ENCODE measurements at regions not wholly inside any gene's neighbourhood (a gene's known extent, or its start where the extent isn't known, plus 50 kb on each side); places are given as distances from the start of the nearest gene placed in this dataset.

GRCh38 chr11:95289378-95290101 lies 58.5 kb upstream of the SESN3 start:
- Histone ChIP-seq H3K36me3 (ENCODE audit: control insufficient read depth in 1 of 2, insufficient read depth in 2 of 2, low read length in 2 of 2) (no peaks in the 10 kb centered on the region), H3K9ac (ENCODE audit: low read length) (no peak overlapping the region), H3K4me1 (ENCODE audit: control insufficient read depth in 1 of 2, insufficient read depth in 2 of 2, low read length in 2 of 2) (no peaks in the 10 kb centered on the region), H3K9me2 (ENCODE audit: insufficient read depth) (no peaks in the 10 kb centered on the region), H2AFZ (ENCODE audit: low read depth, low read length, poor library complexity, severe bottlenecking) (no peak overlapping the region), H3K27me3 (ENCODE audit: insufficient read depth, low read length) (peaks cover 11% of the 10 kb centered on the region; the same call in 1 of the 2 replicates), H4K20me1 (ENCODE audit: insufficient read depth) (no peaks in the 10 kb centered on the region), H3K4me3 (replicated peaks in 1 of 2; ENCODE audit: low read depth in 1 of 2, low read length in 2 of 2) (no peak overlapping the region), H3K79me2 (ENCODE audit: insufficient read depth, low read length) (no peaks in the 10 kb centered on the region), H3K4me2 (ENCODE audit: low read length) (no peak overlapping the region), H3K27ac (ENCODE audit: low read depth, low read length) (no peak overlapping the region), H3K9me3 (ENCODE audit: control insufficient read depth in 1 of 2, insufficient read depth in 1 of 2, low read depth in 1 of 2, low read length in 2 of 2) (no peaks in the 10 kb centered on the region)
- DNase-seq (ENCODE audit: low read depth, low spot score) (peak; percentile 8), ATAC-seq (no peak)
- intact Hi-C loops (cut with micrococcal nuclease): no loop called here
- ChIA-PET POLR2A (no interaction called here), CTCF (no interaction called here), RAD21 (ENCODE audit: low non-redundant PET in 1 of 2, low total read pairs in 2 of 2, uncharacterized antibody in 2 of 2, unreplicated experiment in 2 of 2) (no interaction called here)
- no peak for TF ChIP-seq YY1 (IDR thresholded peaks at IDR 0.05; ENCODE audit: extremely low read depth, insufficient replicate concordance, low read depth, low read length)
- no TSS peak for BruUV-seq (replicated peaks)

GRCh38 chr11:95284057-95285052 lies 53.4 kb upstream of the SESN3 start:
- no TSS peak for BruUV-seq (replicated peaks)
- ATAC-seq: no peak
- H3K4me3 ChIP-seq (replicated peaks in 1 of 2; ENCODE audit: low read depth in 1 of 2, low read length in 2 of 2): no peak overlapping the region
- H3K9me3 ChIP-seq (ENCODE audit: control insufficient read depth in 1 of 2, insufficient read depth in 1 of 2, low read depth in 1 of 2, low read length in 2 of 2): no peaks in the 10 kb centered on the region
- no peaks in the 10 kb centered on the region for H3K9me2 ChIP-seq (ENCODE audit: insufficient read depth)
- no peak overlapping the region for H3K27ac ChIP-seq (ENCODE audit: low read depth, low read length)
- peaks cover 17% of the 10 kb centered on the region; the same call in 1 of the 2 replicates for H3K27me3 ChIP-seq (ENCODE audit: insufficient read depth, low read length)
- H4K20me1 ChIP-seq (ENCODE audit: insufficient read depth): no peaks in the 10 kb centered on the region
- H3K79me2 ChIP-seq (ENCODE audit: insufficient read depth, low read length): no peaks in the 10 kb centered on the region
- no peaks in the 10 kb centered on the region for H3K36me3 ChIP-seq (ENCODE audit: control insufficient read depth in 1 of 2, insufficient read depth in 2 of 2, low read length in 2 of 2)
- no peak overlapping the region for H3K9ac ChIP-seq (ENCODE audit: low read length)
- RAD21 ChIA-PET (ENCODE audit: low non-redundant PET in 1 of 2, low total read pairs in 2 of 2, uncharacterized antibody in 2 of 2, unreplicated experiment in 2 of 2): no interaction called here
- intact Hi-C loops (cut with micrococcal nuclease): no loop called here
- POLR2A ChIA-PET: no interaction called here
- CTCF ChIA-PET: no interaction called here
- no peak overlapping the region for H3K4me2 ChIP-seq (ENCODE audit: low read length)
- TF ChIP-seq SIN3A (IDR thresholded peaks at IDR 0.05; ENCODE audit: low read depth) (no peak), POLR2AphosphoS5 (IDR thresholded peaks at IDR 0.05; ENCODE audit: low read depth, low read length) (no peak), CTCF (IDR thresholded peaks at IDR 0.05 in 2 of 3, conservative IDR thresholded peaks at IDR 0.05 in 1 of 3; ENCODE audit: borderline replicate concordance in 1 of 3, insufficient read depth in 1 of 3, low read depth in 2 of 3, low read length in 2 of 3) (no peak), EGR1 (IDR thresholded peaks at IDR 0.05; ENCODE audit: low read depth) (no peak), ATF3 (IDR thresholded peaks at IDR 0.05) (no peak)
- H3K4me1 ChIP-seq (ENCODE audit: control insufficient read depth in 1 of 2, insufficient read depth in 2 of 2, low read length in 2 of 2): no peaks in the 10 kb centered on the region
- DNase-seq (ENCODE audit: low read depth, low spot score): no peak
- H2AFZ ChIP-seq (ENCODE audit: low read depth, low read length, poor library complexity, severe bottlenecking): no peak overlapping the region

Data from HCT116 (cell line).